ENCODE measurements at regions not wholly inside any gene's neighbourhood (a gene's known extent, or its start where the extent isn't known, plus 50 kb on each side); places are given as distances from the start of the nearest gene placed in this dataset.

- TF ChIP-seq CTCF (IDR thresholded peaks at IDR 0.05; ENCODE audit: low read depth, low read length, missing control alignments), result no peak
- in situ Hi-C loops (cut with HindIII; ENCODE audit: low sequenced_read_pairs), result no loop called here
Observed at GRCh38 chr4:67366311-67366861, 178.9 kb downstream of the CENPC start.

DNA sequence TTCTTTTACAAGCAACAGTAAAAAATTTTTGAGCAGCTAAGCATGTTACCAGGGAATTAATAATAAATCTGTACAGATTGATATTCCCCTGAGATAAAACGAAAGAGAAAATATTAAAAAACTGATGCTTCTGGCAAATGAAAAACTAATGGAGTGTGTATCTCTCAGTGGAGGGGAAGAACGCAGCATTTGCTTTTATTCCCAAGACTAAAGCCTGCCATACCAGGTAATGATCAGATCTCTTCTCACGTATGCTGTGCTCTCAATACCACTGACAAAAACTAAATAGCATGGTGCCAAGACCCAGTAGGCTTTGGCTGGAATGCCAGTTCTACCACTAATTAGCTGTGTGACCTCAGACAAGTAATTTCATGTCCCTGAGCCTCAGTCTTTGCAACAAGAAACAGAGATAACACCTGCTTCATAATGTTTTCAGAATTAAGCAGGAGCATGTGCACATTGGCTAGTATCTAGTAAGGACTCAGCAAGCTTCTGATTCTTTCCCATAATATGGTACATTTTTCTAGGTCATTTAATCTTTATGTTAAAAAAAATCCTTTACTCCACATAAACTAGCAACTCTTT is 179.6 kb downstream of the CENPC start:
- H3K4me3 ChIP-seq (ENCODE audit: low read depth, low read length), result no peak overlapping the region
- in situ Hi-C loops (cut with HindIII; ENCODE audit: low sequenced_read_pairs), result no loop called here
- no peak for DNase-seq (ENCODE audit: low read depth)
- no peak for TF ChIP-seq CTCF (IDR thresholded peaks at IDR 0.05; ENCODE audit: low read depth, low read length, missing control alignments)

More at GRCh38 chr4:67366311-67366861, 178.9 kb downstream of the CENPC start:
- no peak overlapping the region for H3K4me3 ChIP-seq (ENCODE audit: low read depth, low read length)
- DNase-seq (ENCODE audit: low read depth), result no peak

- DNase-seq (ENCODE audit: low read depth), result no peak
- in situ Hi-C loops (cut with HindIII; ENCODE audit: low sequenced_read_pairs), result no loop called here
- H3K4me3 ChIP-seq (ENCODE audit: low read depth, low read length), result no peak overlapping the region
- TF ChIP-seq CTCF (IDR thresholded peaks at IDR 0.05; ENCODE audit: low read depth, low read length, missing control alignments), result no peak
Observed at GRCh38 chr4:67355806-67356205, 189.5 kb downstream of the CENPC start.

- DNase-seq (ENCODE audit: low read depth), result no peak
- TF ChIP-seq CTCF (IDR thresholded peaks at IDR 0.05; ENCODE audit: low read depth, low read length, missing control alignments), result no peak
- in situ Hi-C loops (cut with HindIII; ENCODE audit: low sequenced_read_pairs), result no loop called here
- H3K4me3 ChIP-seq (ENCODE audit: low read depth, low read length), result no peak overlapping the region
Observed at GRCh38 chr4:67346654-67347053, 198.6 kb downstream of the CENPC start.

DNA sequence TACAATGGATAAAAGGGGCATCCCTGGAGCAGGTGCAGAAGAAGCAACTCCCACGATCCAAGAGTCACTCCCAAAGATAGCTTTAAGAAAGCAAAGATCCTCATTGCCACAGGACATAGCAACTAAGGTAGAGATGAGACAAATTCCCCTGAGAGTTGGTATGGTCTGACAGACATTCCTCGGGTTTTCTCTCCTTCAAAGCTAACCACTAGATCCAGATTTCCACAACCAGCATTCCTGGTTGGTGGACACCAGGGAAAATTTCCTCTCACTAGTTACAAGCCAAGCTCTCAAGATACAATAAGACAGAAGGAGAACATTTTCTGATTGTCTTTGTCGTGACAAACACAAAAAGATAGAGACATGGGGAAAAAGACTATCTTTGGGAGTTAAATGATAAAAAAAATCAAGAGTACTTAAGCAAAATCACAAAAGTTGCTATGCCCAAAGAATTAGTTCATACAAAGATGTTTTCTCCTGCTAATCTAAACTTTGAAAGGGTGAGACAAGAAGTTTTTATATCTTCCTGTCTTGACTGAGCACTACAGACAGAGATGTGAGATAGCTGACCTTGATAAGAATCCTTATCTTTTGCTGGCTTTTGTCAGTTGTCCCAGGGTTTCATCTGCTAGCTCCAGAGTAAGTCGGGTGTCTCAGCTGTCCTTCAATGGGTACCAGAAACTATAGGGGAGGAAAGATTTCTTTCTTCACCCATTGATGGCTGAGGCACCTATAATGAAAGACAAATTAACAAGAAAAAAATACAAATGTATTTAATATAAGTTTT is 200.5 kb downstream of the CENPC start:
- in situ Hi-C loops (cut with HindIII; ENCODE audit: low sequenced_read_pairs), result no loop called here
- no peak overlapping the region for H3K4me3 ChIP-seq (ENCODE audit: low read depth, low read length)
- TF ChIP-seq CTCF (IDR thresholded peaks at IDR 0.05; ENCODE audit: low read depth, low read length, missing control alignments), result no peak
- no peak for DNase-seq (ENCODE audit: low read depth)

- in situ Hi-C loops (cut with HindIII; ENCODE audit: low sequenced_read_pairs), result no loop called here
- H3K4me3 ChIP-seq (ENCODE audit: low read depth, low read length), result no peak overlapping the region
- no peak for TF ChIP-seq CTCF (IDR thresholded peaks at IDR 0.05; ENCODE audit: low read depth, low read length, missing control alignments)
- no peak for DNase-seq (ENCODE audit: low read depth)
Observed at GRCh38 chr4:67343199-67343598, 202.1 kb downstream of the CENPC start.

Measured in astrocyte of the cerebellum (primary cell).